Epithelial cell of esophagus (primary cell): ENCODE measurements at regions not wholly inside any gene's neighbourhood (a gene's known extent, or its start where the extent isn't known, plus 50 kb on each side); places are given as distances from the start of the nearest gene placed in this dataset.

Experiments
- DNase-seq: peaks from one replicate; pipeline ENCODE4 v3.0.0; 2010; ENCODE audit warnings: low read depth
- H3K4me3 ChIP-seq: 2 replicates; pipeline ENCODE4 v1.5.1; 2011; ENCODE audit warnings: mild to moderate bottlenecking, low read length, control low read depth
- TF ChIP-seq, protein P1 (sequence below): IDR thresholded peaks from 2 replicates; pipeline ENCODE4 v1.5.1; 2011; ENCODE audit warnings: low read depth, mild to moderate bottlenecking, low read length, control low read depth, inconsistent platforms; ENCODE audit not compliant: insufficient read depth; ENCODE audit errors: missing control alignments

DNA sequence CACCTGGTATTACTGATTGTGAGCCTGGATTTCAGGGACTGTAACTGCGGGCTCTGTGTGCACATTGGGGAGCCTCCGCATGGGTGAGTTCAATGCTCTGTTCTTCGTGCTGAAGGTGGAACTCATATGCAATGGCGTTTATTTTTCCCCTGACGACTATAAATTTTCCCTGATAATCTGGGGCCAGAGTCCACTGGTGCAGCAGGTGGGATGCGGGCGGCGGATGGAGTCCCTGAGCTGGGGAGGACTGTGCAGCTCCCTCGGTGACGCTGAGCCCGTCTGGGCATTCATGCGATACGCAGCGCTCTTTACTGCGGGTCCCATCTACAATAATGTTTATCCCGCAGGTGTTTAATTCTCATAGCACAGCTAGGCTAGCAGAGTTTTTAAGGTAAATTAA lies 181.6 kb upstream of the ALKAL2 start:
- TF ChIP-seq, protein P1, sequence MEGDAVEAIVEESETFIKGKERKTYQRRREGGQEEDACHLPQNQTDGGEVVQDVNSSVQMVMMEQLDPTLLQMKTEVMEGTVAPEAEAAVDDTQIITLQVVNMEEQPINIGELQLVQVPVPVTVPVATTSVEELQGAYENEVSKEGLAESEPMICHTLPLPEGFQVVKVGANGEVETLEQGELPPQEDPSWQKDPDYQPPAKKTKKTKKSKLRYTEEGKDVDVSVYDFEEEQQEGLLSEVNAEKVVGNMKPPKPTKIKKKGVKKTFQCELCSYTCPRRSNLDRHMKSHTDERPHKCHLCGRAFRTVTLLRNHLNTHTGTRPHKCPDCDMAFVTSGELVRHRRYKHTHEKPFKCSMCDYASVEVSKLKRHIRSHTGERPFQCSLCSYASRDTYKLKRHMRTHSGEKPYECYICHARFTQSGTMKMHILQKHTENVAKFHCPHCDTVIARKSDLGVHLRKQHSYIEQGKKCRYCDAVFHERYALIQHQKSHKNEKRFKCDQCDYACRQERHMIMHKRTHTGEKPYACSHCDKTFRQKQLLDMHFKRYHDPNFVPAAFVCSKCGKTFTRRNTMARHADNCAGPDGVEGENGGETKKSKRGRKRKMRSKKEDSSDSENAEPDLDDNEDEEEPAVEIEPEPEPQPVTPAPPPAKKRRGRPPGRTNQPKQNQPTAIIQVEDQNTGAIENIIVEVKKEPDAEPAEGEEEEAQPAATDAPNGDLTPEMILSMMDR = no peak
- DNase-seq = no peak
- no peak overlapping the region for H3K4me3 ChIP-seq

DNA sequence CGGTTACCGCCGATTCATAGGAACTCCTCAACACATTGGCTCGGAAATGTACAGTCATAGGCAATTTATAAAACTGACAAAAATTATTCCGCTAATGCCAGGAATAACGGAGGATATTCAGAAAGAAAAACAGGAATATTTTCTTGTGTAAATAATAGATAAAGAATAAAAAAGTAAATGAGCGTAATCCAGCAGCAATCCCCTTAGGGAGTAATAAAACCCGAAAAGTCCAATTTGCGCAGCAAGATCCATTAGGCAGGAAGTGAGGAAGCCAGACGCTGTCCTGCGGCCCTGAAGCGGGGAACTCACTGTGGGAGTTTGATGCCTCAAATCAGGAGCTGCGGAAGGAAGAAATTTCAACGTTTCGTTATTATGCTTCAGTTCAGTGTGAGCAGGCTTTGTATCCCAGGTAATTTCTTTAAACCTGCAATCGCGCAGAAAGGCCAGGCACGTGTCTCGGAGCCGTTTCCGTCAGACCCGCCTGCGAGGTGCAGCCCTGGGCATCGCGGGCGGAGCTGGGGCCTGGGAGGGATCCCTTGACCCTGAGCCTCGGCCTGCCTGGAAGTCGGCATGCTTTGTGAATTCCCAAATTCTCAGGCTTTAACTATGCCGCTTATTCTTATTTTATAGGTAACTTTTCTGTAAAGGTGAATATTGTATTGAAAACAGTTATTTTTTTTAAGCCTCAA lies 180.9 kb upstream of the ALKAL2 start:
- DNase-seq = no peak
- TF ChIP-seq, protein P1 = no peak
- H3K4me3 ChIP-seq = no peak overlapping the region

DNA sequence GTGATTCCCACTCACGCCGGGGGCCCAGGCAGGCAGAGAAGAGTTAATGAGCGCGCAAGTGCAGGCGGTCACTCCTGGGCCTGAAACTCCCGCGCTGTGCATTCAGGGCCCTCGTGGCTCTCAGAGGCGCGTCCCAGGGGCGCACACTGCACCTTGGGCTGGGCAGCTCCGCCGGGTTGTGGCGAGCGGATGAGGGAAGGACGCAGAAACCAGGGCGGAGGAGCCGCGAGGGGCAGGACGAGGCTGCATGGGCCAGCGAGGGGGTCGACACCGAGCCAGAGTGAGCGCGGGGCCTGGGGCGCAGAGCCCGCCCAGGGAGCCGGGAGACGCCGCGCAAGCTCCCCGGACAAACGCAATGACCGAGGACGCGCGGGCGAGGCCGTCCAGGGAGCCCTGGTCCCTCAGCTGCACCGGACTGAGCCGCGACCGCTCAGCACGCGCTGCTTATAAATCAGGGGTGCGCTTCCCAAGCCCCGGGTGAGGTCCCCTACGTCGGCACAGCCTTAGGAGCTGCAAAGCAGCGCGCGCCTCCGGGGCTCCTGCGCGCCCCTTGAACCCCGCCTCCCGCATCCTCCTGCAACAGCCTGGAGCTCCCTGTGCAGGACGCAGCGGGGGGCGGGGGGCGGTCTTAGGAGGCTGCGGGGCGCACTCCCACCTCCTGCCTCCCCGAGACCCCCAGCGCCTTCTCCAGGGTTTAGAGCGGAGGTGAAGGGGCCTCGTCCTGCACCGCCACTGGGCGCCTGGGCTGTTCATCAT lies 180.2 kb upstream of the ALKAL2 start:
- TF ChIP-seq, protein P1 = no peak
- H3K4me3 ChIP-seq = no peak overlapping the region
- DNase-seq = no peak

DNA sequence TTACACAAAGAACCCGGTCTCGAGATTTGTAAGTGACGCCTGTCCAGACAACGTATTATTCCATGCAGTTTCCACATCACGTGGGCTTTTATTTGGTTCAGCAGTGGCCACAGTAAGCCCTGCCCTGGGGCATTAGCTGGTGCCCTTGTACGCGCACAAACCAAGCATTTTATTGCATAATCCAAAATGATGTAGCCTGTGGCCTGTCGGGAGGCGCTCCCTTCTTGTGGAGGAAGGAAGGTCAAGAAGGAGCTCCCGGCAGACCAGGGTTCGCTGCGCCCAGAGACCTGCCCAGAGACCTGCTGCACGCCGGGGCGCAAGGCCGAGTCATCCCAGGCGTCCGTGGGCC lies 179.6 kb upstream of the ALKAL2 start:
- no peak overlapping the region for H3K4me3 ChIP-seq
- TF ChIP-seq, protein P1 = no peak
- DNase-seq = no peak

DNA sequence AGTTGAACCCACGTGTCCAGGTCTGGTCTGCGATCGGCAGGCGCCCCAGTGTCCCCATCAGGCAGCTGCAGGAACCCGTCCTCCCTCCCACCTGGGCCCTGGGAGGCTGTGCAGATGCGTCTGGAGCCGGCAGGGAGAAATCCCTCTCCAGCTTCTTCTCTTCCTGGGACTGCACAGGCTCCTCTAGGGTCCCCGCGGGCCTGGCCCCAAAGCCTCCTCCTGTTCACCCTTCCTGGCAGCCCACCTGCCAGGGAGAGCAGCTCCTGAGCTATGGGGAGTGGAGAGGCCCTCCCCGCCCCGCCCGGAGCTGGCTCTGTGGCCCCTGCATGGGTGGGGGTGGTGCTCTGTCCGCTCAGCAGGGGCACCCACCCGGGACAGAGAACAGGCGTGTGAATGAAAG lies 179.2 kb upstream of the ALKAL2 start:
- TF ChIP-seq, protein P1 = no peak
- H3K4me3 ChIP-seq = no peak overlapping the region
- no peak for DNase-seq

DNA sequence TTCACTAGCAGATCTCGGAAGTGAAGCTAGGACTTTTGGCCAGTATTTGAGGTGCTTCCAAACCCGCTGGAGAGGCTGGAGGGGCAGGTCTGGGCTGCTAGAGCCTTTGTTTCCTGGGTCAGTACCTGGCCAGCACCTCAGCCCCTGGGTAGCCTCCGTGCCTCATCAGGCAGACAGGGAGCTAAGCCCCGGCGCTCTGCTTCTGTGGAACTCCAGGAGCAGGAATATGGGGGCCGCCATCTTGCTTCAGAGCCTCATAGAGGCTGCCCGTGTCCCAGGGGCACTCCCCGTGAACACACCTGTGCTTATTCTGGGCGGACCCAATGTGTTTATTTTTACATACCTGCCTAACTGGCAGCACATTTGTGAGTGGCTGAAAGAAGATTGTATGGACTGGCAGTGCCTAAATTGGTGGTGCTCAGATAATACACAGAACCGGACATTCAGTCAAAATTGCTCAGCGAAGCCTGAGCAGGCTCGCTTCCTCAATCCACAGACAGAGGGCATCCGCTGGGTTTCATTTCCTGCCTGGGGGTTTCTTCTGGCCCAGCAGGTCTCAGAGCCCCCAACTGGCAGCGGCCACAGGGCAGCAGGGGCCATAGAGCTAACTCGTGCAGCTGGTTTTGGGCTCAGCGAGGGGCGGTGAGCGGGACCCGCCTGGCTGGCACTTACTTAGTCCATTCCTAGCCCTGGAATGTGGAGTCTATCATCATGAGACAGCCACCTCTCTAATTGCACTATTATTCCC lies 176.8 kb upstream of the ALKAL2 start:
- DNase-seq = no peak
- TF ChIP-seq, protein P1 = no peak
- no peak overlapping the region for H3K4me3 ChIP-seq

DNA sequence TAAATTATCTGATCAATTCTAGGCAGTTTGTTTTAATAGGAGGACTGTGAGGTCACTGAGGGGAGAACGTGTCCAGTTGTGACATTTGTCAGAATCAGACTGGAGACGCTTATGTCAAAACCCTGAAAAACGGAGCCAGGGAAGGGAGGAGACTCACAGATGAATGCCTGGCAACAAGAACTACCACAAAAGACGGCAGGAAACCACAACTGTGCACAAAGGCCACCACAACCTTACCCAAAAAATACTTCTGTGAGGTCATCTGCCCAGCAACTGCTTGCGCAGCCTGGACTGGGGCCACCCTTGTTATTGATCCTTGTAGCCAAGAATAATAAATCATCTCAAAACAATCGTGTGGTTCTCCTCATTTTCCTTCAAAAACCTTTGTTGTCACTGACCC lies 173.0 kb upstream of the ALKAL2 start:
- DNase-seq = no peak
- TF ChIP-seq, protein P1 = no peak
- H3K4me3 ChIP-seq = no peak overlapping the region
